ENCODE measurements at regions not wholly inside any gene's neighbourhood (a gene's known extent, or its start where the extent isn't known, plus 50 kb on each side); places are given as distances from the start of the nearest gene placed in this dataset.

GRCh38 chr2:19124135-19124534 is 234.3 kb downstream of the OSR1 start:
- no peak for DNase-seq (ENCODE audit: low spot score in 2 of 2)
- Histone ChIP-seq H3K27ac (no peak overlapping the region), H3K4me1 (peaks cover 0 to 37% (median 14%) of the 10 kb centered on the region in 4 donors), H3K9me3 (no peaks in the 10 kb centered on the region), H3K27me3 (no peaks in the 10 kb centered on the region), H3K36me3 (no peaks in the 10 kb centered on the region), H3K4me3 (no peak overlapping the region)
- WGBS, 2 donors = 87 to 96% methylated on average over 5 of the region's 5 CpGs
- no peak for TF ChIP-seq CTCF (IDR thresholded peaks at IDR 0.05)
- no peak for TF ChIP-seq EP300 (IDR thresholded peaks at IDR 0.05)
- TF ChIP-seq POLR2A (IDR thresholded peaks at IDR 0.05) = no peak

- no peaks in the 10 kb centered on the region for H3K9me3 ChIP-seq
- H3K4me1 ChIP-seq = peaks cover 0 to 38% (median 14%) of the 10 kb centered on the region in 4 donors
- no peaks in the 10 kb centered on the region for H3K27me3 ChIP-seq
- no peaks in the 10 kb centered on the region for H3K36me3 ChIP-seq
- TF ChIP-seq EP300 (IDR thresholded peaks at IDR 0.05) = no peak
- no peak for TF ChIP-seq CTCF (IDR thresholded peaks at IDR 0.05)
- no peak for TF ChIP-seq POLR2A (IDR thresholded peaks at IDR 0.05)
- DNase-seq (ENCODE audit: low spot score in 2 of 2) = no peak
- H3K27ac ChIP-seq = no peak overlapping the region
- WGBS, 2 donors = 87 to 91% methylated on average over 2 of the region's 2 CpGs
- no peak overlapping the region for H3K4me3 ChIP-seq
Measured at GRCh38 chr2:19123556-19123955, 234.9 kb downstream of the OSR1 start.

- Histone ChIP-seq H3K27me3 (no peaks in the 10 kb centered on the region), H3K4me3 (no peak overlapping the region), H3K4me1 (peaks cover 0 to 38% (median 14%) of the 10 kb centered on the region in 4 donors), H3K27ac (no peak overlapping the region), H3K36me3 (no peaks in the 10 kb centered on the region), H3K9me3 (no peaks in the 10 kb centered on the region)
- DNase-seq (ENCODE audit: low spot score in 2 of 2) = no peak
- WGBS, 2 donors = 95 to 100% methylated on average over 1 of the region's 1 CpG
- TF ChIP-seq POLR2A (IDR thresholded peaks at IDR 0.05) = no peak
- no peak for TF ChIP-seq EP300 (IDR thresholded peaks at IDR 0.05)
- TF ChIP-seq CTCF (IDR thresholded peaks at IDR 0.05) = no peak
Measured at GRCh38 chr2:19122220-19122619, 236.2 kb downstream of the OSR1 start.

- no peaks in the 10 kb centered on the region for H3K27me3 ChIP-seq
- H3K9me3 ChIP-seq = no peaks in the 10 kb centered on the region
- H3K36me3 ChIP-seq = no peaks in the 10 kb centered on the region
- H3K27ac ChIP-seq = peak overlapping the region in 2 of 4 donors; percentile 52 to 63
- TF ChIP-seq POLR2A (IDR thresholded peaks at IDR 0.05) (no peak), EP300 (IDR thresholded peaks at IDR 0.05) (peak in 1 of 2 donors; percentile 76)
- 33 to 43% methylated on average over 12 of the region's 12 CpGs for WGBS, 2 donors
- peaks cover 0 to 31% (median 14%) of the 10 kb centered on the region in 4 donors for H3K4me1 ChIP-seq
- peak; percentile 34 to 44 for DNase-seq (ENCODE audit: low spot score in 2 of 2)
- no peak overlapping the region for H3K4me3 ChIP-seq
Measured at GRCh38 chr2:19120941-19121750, 237.3 kb downstream of the OSR1 start.

- Histone ChIP-seq H3K4me1 (peaks cover 0 to 31% (median 14%) of the 10 kb centered on the region in 4 donors), H3K4me3 (no peak overlapping the region), H3K27me3 (no peaks in the 10 kb centered on the region), H3K9me3 (no peaks in the 10 kb centered on the region), H3K36me3 (no peaks in the 10 kb centered on the region), H3K27ac (peak overlapping the region in 1 of 4 donors; percentile 3)
- WGBS, 2 donors = 85 to 88% methylated on average over 5 of the region's 5 CpGs
- DNase-seq (ENCODE audit: low spot score in 2 of 2) = no peak
- TF ChIP-seq EP300 (IDR thresholded peaks at IDR 0.05) (no peak), POLR2A (IDR thresholded peaks at IDR 0.05) (no peak), CTCF (IDR thresholded peaks at IDR 0.05) (no peak)
Measured at GRCh38 chr2:19120181-19120580, 238.2 kb downstream of the OSR1 start.
